Psoas muscle (tissue), 7 donors: ENCODE measurements at regions not wholly inside any gene's neighbourhood (a gene's known extent, or its start where the extent isn't known, plus 50 kb on each side); places are given as distances from the start of the nearest gene placed in this dataset.

Experiments
- ATAC-seq, 4 donors: fragments of 200-7000 bp; cut with Tn5 transposase; one replicate each; pipeline ENCODE4 v1.9.1; 2020; ENCODE audit warnings: moderate library complexity in 3 of 4, mild to moderate bottlenecking in 2 of 4
- DNase-seq, 2 donors: peaks; one replicate each; pipeline ENCODE4 v3.0.0-alpha.2; 2020
- H3K27ac ChIP-seq: fragments of 200-600 bp; one replicate; pipeline ENCODE4 v1.8.0; 2022
- H3K27me3 ChIP-seq, 3 donors: fragments of 200-600 bp in 1 of 3; one replicate each; pipeline versions ENCODE4 v1.6.1 to v1.8.0; 2013 to 2022; ENCODE audit warnings: low read length in 2 of 3, mild to moderate bottlenecking in 2 of 3, moderate library complexity in 1 of 3; ENCODE audit not compliant: insufficient read depth in 3 of 3
- H3K36me3 ChIP-seq, 2 donors: fragments of 200-600 bp in 1 of 2; one replicate each; pipeline versions ENCODE4 v1.6.1 to v1.8.0; 2013 to 2022; ENCODE audit warnings: low read depth in 1 of 2, mild to moderate bottlenecking in 1 of 2, moderate library complexity in 1 of 2; ENCODE audit not compliant: insufficient read depth in 1 of 2
- H3K4me1 ChIP-seq: fragments of 200-600 bp; one replicate; pipeline ENCODE4 v1.8.0; 2022
- H3K4me3 ChIP-seq: fragments of 200-600 bp; one replicate; pipeline ENCODE4 v1.8.0; 2022; ENCODE audit warnings: mild to moderate bottlenecking
- H3K9me3 ChIP-seq: fragments of 200-600 bp; one replicate; pipeline ENCODE4 v1.8.0; 2022
- CTCF ChIP-seq: fragments of 200-600 bp; IDR thresholded peaks from one replicate; pipeline ENCODE4 v1.8.0; 2022; ENCODE audit warnings: antibody characterized with exemption
- WGBS, 3 donors: extraction: QIAGEN DNeasy Blood & Tissue Kit; methylation state at CpG; one replicate each; pipeline versions ENCODE4 v1.1.6 to v1.1.7; 2013; 5-methylcytosine and 5-hydroxymethylcytosine counted together
- intact Hi-C, 2 donors: fragments of 100-400 bp; cut with DNase I; formaldehyde crosslinking; loops; one replicate each; pipeline versions ENCODE4 v1.11.0 to v1.14.2; 2022
- donor health status: healthy with polysubstance abuse.
- donor health status: DM: no; HTN: no; CAD: no; lungs with moderate emphysema.
- donor health status: Bipolar disorder and iron deficiency.
- donor health status: healthy.
- donor health status: DM: yes; HTN: yes; CAD: no.
- donor health status: DM: no; HTN: no; CAD: no.
- donor health status: DM: yes; HTN: yes; CAD: no.

- Histone ChIP-seq H3K27ac (no peak overlapping the region), H3K4me3 (no peak overlapping the region), H3K4me1 (no peaks in the 10 kb centered on the region), H3K9me3 (no peaks in the 10 kb centered on the region), H3K27me3 (peaks cover 0 to 7% (median 0%) of the 10 kb centered on the region in 3 donors), H3K36me3 (no peaks in the 10 kb centered on the region)
- no peak for ATAC-seq
- no peak for TF ChIP-seq CTCF
- DNase-seq = no peak
- intact Hi-C loops = loop anchor here in 1 of 2 donors (10.0 kb wide), 1 partner anchor 317 kb away; no protein-coding TSS in a partner anchor
Observed at GRCh38 chr5:38207343-38207742, 51.0 kb upstream of the EGFLAM start.

GRCh38 chr5:38202741-38203140 is 55.6 kb upstream of the EGFLAM start:
- Histone ChIP-seq H3K27ac (no peak overlapping the region), H3K4me1 (no peaks in the 10 kb centered on the region), H3K9me3 (no peaks in the 10 kb centered on the region), H3K4me3 (no peak overlapping the region), H3K27me3 (peaks cover 0 to 7% (median 0%) of the 10 kb centered on the region in 3 donors), H3K36me3 (no peaks in the 10 kb centered on the region)
- no peak for ATAC-seq
- 22 to 28% (median 27%) methylated on average over 4 of the region's 4 CpGs for WGBS, 3 donors
- intact Hi-C loops = loop anchor here in 1 of 2 donors (10.0 kb wide), 1 partner anchor 322 kb away; no protein-coding TSS in a partner anchor
- no peak for TF ChIP-seq CTCF
- DNase-seq = no peak

- H3K4me3 ChIP-seq = no peak overlapping the region
- no peak overlapping the region for H3K27ac ChIP-seq
- no peak for DNase-seq
- ATAC-seq = no peak
- peaks cover 0 to 7% (median 0%) of the 10 kb centered on the region in 3 donors for H3K27me3 ChIP-seq
- H3K36me3 ChIP-seq = no peaks in the 10 kb centered on the region
- intact Hi-C loops = loop anchor here in 1 of 2 donors (10.0 kb wide), 1 partner anchor 324 kb away; no protein-coding TSS in a partner anchor
- no peaks in the 10 kb centered on the region for H3K9me3 ChIP-seq
- H3K4me1 ChIP-seq = no peaks in the 10 kb centered on the region
- no peak for TF ChIP-seq CTCF
- WGBS, 3 donors = 45 to 81% (median 60%) methylated on average over 1 of the region's 1 CpG
Observed at GRCh38 chr5:38200872-38201557, 57.3 kb upstream of the EGFLAM start.

GRCh38 chr5:38197118-38197517 is 61.2 kb upstream of the EGFLAM start:
- Histone ChIP-seq H3K4me1 (no peaks in the 10 kb centered on the region), H3K4me3 (no peak overlapping the region), H3K27ac (no peak overlapping the region), H3K36me3 (no peaks in the 10 kb centered on the region), H3K9me3 (no peaks in the 10 kb centered on the region), H3K27me3 (no peaks in the 10 kb centered on the region)
- intact Hi-C loops = loop anchor here in 1 of 2 donors (10.0 kb wide), 1 partner anchor 162 kb away; no protein-coding TSS in a partner anchor
- no peak for DNase-seq
- TF ChIP-seq CTCF = no peak
- ATAC-seq = no peak
- 90 to 93% (median 92%) methylated on average over 3 of the region's 3 CpGs for WGBS, 3 donors
